ENCODE measurements at regions not wholly inside any gene's neighbourhood (a gene's known extent, or its start where the extent isn't known, plus 50 kb on each side); places are given as distances from the start of the nearest gene placed in this dataset.

DNA sequence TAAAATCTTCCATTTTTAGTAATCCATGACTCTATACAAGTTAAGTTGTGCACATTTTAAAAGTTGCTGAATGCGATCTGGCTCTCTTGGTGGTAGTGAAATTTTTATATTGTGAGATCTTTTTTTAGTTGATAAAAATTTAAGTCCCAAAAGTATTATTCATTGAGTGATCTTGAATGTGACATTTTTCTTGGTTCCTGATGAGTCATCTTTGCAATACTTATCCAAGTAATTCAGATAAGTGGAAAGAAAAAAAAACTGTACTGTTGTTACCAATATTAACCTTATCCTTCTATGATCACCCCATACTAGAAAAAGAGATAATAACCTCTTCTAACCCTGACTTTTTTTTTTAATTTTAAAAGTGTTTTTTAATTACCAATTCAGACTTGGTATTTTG is 601.3 kb downstream of the PSAT1 start:
- ATAC-seq (no peak), DNase-seq (no peak)
- Histone ChIP-seq H3K9me3 (no peaks in the 10 kb centered on the region), H3K4me1 (peaks cover 0 to 8% of the 10 kb centered on the region in 2 donors), H3K27ac (no peak overlapping the region), H3K36me3 (no peaks in the 10 kb centered on the region), H3K4me3 (no peak overlapping the region), H3K27me3 (no peaks in the 10 kb centered on the region)
- intact Hi-C loops (cut with DNase I; ENCODE audit: low total_unique reads) (no loop called here), in situ Hi-C loops (cut with MboI; ENCODE audit: low sequenced_read_pairs in 4 of 4) (no loop called here)
- TF ChIP-seq, protein P1, sequence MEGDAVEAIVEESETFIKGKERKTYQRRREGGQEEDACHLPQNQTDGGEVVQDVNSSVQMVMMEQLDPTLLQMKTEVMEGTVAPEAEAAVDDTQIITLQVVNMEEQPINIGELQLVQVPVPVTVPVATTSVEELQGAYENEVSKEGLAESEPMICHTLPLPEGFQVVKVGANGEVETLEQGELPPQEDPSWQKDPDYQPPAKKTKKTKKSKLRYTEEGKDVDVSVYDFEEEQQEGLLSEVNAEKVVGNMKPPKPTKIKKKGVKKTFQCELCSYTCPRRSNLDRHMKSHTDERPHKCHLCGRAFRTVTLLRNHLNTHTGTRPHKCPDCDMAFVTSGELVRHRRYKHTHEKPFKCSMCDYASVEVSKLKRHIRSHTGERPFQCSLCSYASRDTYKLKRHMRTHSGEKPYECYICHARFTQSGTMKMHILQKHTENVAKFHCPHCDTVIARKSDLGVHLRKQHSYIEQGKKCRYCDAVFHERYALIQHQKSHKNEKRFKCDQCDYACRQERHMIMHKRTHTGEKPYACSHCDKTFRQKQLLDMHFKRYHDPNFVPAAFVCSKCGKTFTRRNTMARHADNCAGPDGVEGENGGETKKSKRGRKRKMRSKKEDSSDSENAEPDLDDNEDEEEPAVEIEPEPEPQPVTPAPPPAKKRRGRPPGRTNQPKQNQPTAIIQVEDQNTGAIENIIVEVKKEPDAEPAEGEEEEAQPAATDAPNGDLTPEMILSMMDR (IDR thresholded peaks at IDR 0.05 in 4 of 5, conservative IDR thresholded peaks at IDR 0.05 in 1 of 5): no peak
- TF ChIP-seq POLR2A (IDR thresholded peaks at IDR 0.05): no peak

DNA sequence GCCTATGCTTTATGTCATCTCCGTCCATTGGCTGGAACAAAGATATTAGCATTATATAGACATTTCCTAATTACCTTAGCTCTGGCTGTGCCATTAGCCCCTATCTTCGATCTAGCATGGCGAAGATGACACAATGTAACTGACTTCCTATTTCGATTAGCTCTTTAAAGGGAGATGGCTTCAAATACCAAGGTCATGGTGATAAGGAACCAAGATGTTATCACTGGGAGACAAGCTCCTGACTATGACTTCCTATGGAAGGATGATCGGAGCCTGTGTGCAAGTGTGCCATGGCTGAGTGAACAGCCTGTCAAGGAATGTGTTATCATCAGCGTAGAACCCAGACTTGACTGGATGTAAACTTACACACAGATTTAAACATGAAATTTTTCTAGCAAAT is 602.1 kb downstream of the PSAT1 start:
- DNase-seq: no peak
- no peak for ATAC-seq
- Histone ChIP-seq H3K27ac (no peak overlapping the region), H3K4me1 (peaks cover 0 to 8% of the 10 kb centered on the region in 2 donors), H3K27me3 (no peaks in the 10 kb centered on the region), H3K36me3 (no peaks in the 10 kb centered on the region), H3K4me3 (no peak overlapping the region), H3K9me3 (no peaks in the 10 kb centered on the region)
- intact Hi-C loops (cut with DNase I; ENCODE audit: low total_unique reads) (no loop called here), in situ Hi-C loops (cut with MboI; ENCODE audit: low sequenced_read_pairs in 4 of 4) (no loop called here)
- no peak for TF ChIP-seq POLR2A (IDR thresholded peaks at IDR 0.05)
- TF ChIP-seq, protein P1 (IDR thresholded peaks at IDR 0.05 in 4 of 5, conservative IDR thresholded peaks at IDR 0.05 in 1 of 5): no peak

DNA sequence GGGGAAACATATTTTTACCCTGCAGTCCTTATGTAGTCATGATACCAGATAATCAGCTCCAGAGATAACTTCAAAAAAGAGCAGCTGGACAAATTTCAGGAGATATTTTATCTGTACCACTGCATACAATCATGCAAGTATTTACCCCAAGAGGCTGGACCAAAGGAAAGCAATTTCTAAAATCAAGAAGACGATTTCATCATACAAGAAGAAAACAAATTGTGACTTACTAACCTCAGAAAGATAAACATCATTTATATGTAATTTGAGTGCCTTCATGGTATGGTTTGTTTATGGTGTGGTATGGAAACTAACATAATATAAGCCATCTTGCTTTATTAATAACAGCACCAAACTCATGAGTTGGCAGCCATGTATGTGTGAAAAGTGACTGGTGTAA is 603.6 kb downstream of the PSAT1 start:
- Histone ChIP-seq H3K36me3 (no peaks in the 10 kb centered on the region), H3K4me1 (peaks cover 0 to 8% of the 10 kb centered on the region in 2 donors), H3K27me3 (no peaks in the 10 kb centered on the region), H3K4me3 (no peak overlapping the region), H3K9me3 (no peaks in the 10 kb centered on the region), H3K27ac (no peak overlapping the region)
- ATAC-seq: no peak
- TF ChIP-seq, protein P1 (IDR thresholded peaks at IDR 0.05 in 4 of 5, conservative IDR thresholded peaks at IDR 0.05 in 1 of 5): no peak
- TF ChIP-seq POLR2A (IDR thresholded peaks at IDR 0.05): no peak
- intact Hi-C loops (cut with DNase I; ENCODE audit: low total_unique reads) (no loop called here), in situ Hi-C loops (cut with MboI; ENCODE audit: low sequenced_read_pairs in 4 of 4) (no loop called here)
- DNase-seq: no peak

DNA sequence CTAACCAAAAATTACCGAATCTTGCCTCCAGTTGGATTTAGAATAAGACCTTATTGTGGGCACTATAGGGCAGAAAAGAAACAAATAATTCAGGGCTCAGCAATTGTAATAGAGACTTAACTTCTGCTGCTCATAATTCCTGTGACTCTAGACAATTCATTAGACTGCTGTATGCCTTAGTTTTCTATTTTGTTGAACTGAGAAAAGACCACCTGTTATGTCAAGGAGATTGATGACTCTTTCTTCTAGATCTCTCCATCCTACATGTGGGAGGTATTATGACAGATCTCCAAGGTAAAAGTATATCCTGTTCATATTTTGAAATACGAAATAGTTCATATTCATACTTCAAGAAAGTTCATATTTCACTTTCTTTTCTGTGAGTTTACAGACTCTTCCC is 605.1 kb downstream of the PSAT1 start:
- in situ Hi-C loops (cut with MboI; ENCODE audit: low sequenced_read_pairs in 4 of 4) (no loop called here), intact Hi-C loops (cut with DNase I; ENCODE audit: low total_unique reads) (no loop called here)
- H3K4me1 ChIP-seq: no peaks in the 10 kb centered on the region
- ATAC-seq (no peak), DNase-seq (no peak)
- H3K27ac ChIP-seq: no peak overlapping the region
- H3K27me3 ChIP-seq: no peaks in the 10 kb centered on the region
- H3K9me3 ChIP-seq: no peaks in the 10 kb centered on the region
- H3K36me3 ChIP-seq: no peaks in the 10 kb centered on the region
- TF ChIP-seq, protein P1 (IDR thresholded peaks at IDR 0.05 in 4 of 5, conservative IDR thresholded peaks at IDR 0.05 in 1 of 5): no peak
- TF ChIP-seq POLR2A (IDR thresholded peaks at IDR 0.05): no peak
- H3K4me3 ChIP-seq: no peak overlapping the region

DNA sequence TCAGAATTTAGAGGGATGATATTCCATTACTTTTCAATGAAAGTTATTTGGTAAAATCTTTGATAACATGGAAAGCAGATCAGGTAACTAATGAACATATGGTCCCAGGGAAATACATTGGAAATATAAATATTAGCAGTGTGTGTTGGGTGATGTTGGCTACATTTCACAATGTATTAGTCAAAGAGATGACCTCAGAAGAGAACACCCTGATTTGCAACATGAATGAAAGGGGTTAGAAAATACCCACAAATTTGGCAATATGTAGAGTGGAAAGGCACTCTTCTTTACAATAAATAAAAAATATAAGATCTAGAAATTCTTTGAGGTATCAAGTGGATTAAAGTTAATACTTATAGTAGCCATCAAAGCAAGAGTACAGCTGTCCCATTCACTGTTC is 606.7 kb downstream of the PSAT1 start:
- Histone ChIP-seq H3K4me3 (no peak overlapping the region), H3K27ac (no peak overlapping the region), H3K9me3 (no peaks in the 10 kb centered on the region), H3K4me1 (no peaks in the 10 kb centered on the region), H3K27me3 (no peaks in the 10 kb centered on the region), H3K36me3 (no peaks in the 10 kb centered on the region)
- intact Hi-C loops (cut with DNase I; ENCODE audit: low total_unique reads): no loop called here
- in situ Hi-C loops (cut with MboI; ENCODE audit: low sequenced_read_pairs in 4 of 4): no loop called here
- TF ChIP-seq, protein P1 (IDR thresholded peaks at IDR 0.05 in 4 of 5, conservative IDR thresholded peaks at IDR 0.05 in 1 of 5): no peak
- no peak for TF ChIP-seq POLR2A (IDR thresholded peaks at IDR 0.05)
- no peak for ATAC-seq
- DNase-seq: no peak

Data from gastrocnemius medialis (tissue), 4 donors.